DND-41 (cell line): ENCODE measurements at regions not wholly inside any gene's neighbourhood (a gene's known extent, or its start where the extent isn't known, plus 50 kb on each side); places are given as distances from the start of the nearest gene placed in this dataset.

Experiments used
- CTCF ChIP-seq: IDR thresholded peaks from 2 replicates; pipeline ENCODE4 v1.5.1; 2012; ENCODE audit warnings: borderline replicate concordance, low read length, moderate library complexity, mild to moderate bottlenecking; ENCODE audit not compliant: poor library complexity, severe bottlenecking; ENCODE audit errors: extremely low read depth
- EZH2 ChIP-seq: IDR thresholded peaks from 3 replicates; pipeline ENCODE4 v1.6.1; 2012; ENCODE audit warnings: borderline replicate concordance, low read depth, mild to moderate bottlenecking, moderate library complexity, low read length, inconsistent platforms; ENCODE audit not compliant: severe bottlenecking

GRCh38 chr20:29325304-29325640 is 1932.2 kb upstream of the DEFB115 start:
- no peak for TF ChIP-seq CTCF
- TF ChIP-seq EZH2: no peak
